ENCODE measurements at regions not wholly inside any gene's neighbourhood (a gene's known extent, or its start where the extent isn't known, plus 50 kb on each side); places are given as distances from the start of the nearest gene placed in this dataset.

- Histone ChIP-seq H3K9me3 (ENCODE audit: low read depth, low read length) (no peaks in the 10 kb centered on the region), H3K36me3 (ENCODE audit: insufficient read depth, low read length) (no peaks in the 10 kb centered on the region), H3K9ac (ENCODE audit: insufficient read length) (no peak overlapping the region), H3K27ac (no peak overlapping the region), H3K4me3 (no peak overlapping the region)
- no peak for DNase-seq (ENCODE audit: low read depth, low spot score)
- TF ChIP-seq POLR2AphosphoS5 (IDR thresholded peaks at IDR 0.05; ENCODE audit: borderline replicate concordance, low read depth, low read length) = no peak
- TF ChIP-seq FOXP2 (optimal IDR thresholded peaks at IDR 0.05; ENCODE audit: control extremely low read depth, extremely low read length, insufficient read depth) = no peak
- no peak for TF ChIP-seq EZH2 (IDR thresholded peaks at IDR 0.05)
Measured at GRCh38 chr12:66960006-66960405, 281.1 kb upstream of the GRIP1 start.

GRCh38 chr12:66960704-66961690 is 282.1 kb upstream of the GRIP1 start:
- Histone ChIP-seq H3K27ac (no peak overlapping the region), H3K9me3 (ENCODE audit: low read depth, low read length) (no peaks in the 10 kb centered on the region)
- TF ChIP-seq FOXP2 (optimal IDR thresholded peaks at IDR 0.05; ENCODE audit: control extremely low read depth, extremely low read length, insufficient read depth) = no peak
- no peak for TF ChIP-seq POLR2AphosphoS5 (IDR thresholded peaks at IDR 0.05; ENCODE audit: borderline replicate concordance, low read depth, low read length)
- TF ChIP-seq EZH2 (IDR thresholded peaks at IDR 0.05) = no peak

DNA sequence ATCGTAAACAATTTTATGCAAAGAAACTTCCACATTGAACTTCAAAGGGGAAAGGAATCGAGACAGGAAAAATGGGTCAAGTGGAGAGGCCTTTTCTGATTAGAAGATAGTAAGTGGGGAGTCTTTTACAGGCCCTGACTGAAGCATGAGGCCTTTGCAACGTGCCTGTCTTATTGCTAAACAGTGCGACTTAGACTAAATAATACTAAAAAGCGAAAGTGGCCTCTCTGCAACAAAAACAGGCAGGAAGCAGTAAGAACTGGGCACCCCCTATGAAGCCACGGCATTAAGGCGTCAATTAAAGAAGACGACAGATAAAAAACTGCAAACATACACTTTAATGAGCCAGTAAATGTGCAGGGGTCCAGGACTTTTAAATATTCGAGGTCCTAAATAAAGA is 283.4 kb upstream of the GRIP1 start:
- H3K36me3 ChIP-seq (ENCODE audit: insufficient read depth, low read length) = no peaks in the 10 kb centered on the region
- H3K4me3 ChIP-seq = no peak overlapping the region
- no peak for DNase-seq (ENCODE audit: low read depth, low spot score)
- TF ChIP-seq EZH2 (IDR thresholded peaks at IDR 0.05) (no peak), FOXP2 (optimal IDR thresholded peaks at IDR 0.05; ENCODE audit: control extremely low read depth, extremely low read length, insufficient read depth) (no peak), POLR2AphosphoS5 (IDR thresholded peaks at IDR 0.05; ENCODE audit: borderline replicate concordance, low read depth, low read length) (no peak)
- H3K27ac ChIP-seq = no peak overlapping the region
- H3K9ac ChIP-seq (ENCODE audit: insufficient read length) = no peak overlapping the region
- H3K9me3 ChIP-seq (ENCODE audit: low read depth, low read length) = no peaks in the 10 kb centered on the region

More at GRCh38 chr12:66960704-66961690, 282.1 kb upstream of the GRIP1 start:
- Histone ChIP-seq H3K9ac (ENCODE audit: insufficient read length) (no peak overlapping the region), H3K36me3 (ENCODE audit: insufficient read depth, low read length) (no peaks in the 10 kb centered on the region), H3K4me3 (no peak overlapping the region)
- no peak for DNase-seq (ENCODE audit: low read depth, low spot score)

GRCh38 chr12:66963901-66964300 is 285.0 kb upstream of the GRIP1 start:
- no peak overlapping the region for H3K9ac ChIP-seq (ENCODE audit: insufficient read length)
- DNase-seq (ENCODE audit: low read depth, low spot score) = no peak
- no peak overlapping the region for H3K4me3 ChIP-seq
- no peak overlapping the region for H3K27ac ChIP-seq
- TF ChIP-seq POLR2AphosphoS5 (IDR thresholded peaks at IDR 0.05; ENCODE audit: borderline replicate concordance, low read depth, low read length) (no peak), EZH2 (IDR thresholded peaks at IDR 0.05) (no peak), FOXP2 (optimal IDR thresholded peaks at IDR 0.05; ENCODE audit: control extremely low read depth, extremely low read length, insufficient read depth) (no peak)
- no peaks in the 10 kb centered on the region for H3K9me3 ChIP-seq (ENCODE audit: low read depth, low read length)
- H3K36me3 ChIP-seq (ENCODE audit: insufficient read depth, low read length) = no peaks in the 10 kb centered on the region

GRCh38 chr12:66964629-66965028 is 285.8 kb upstream of the GRIP1 start:
- no peak overlapping the region for H3K9ac ChIP-seq (ENCODE audit: insufficient read length)
- H3K36me3 ChIP-seq (ENCODE audit: insufficient read depth, low read length) = no peaks in the 10 kb centered on the region
- TF ChIP-seq POLR2AphosphoS5 (IDR thresholded peaks at IDR 0.05; ENCODE audit: borderline replicate concordance, low read depth, low read length) = no peak
- TF ChIP-seq EZH2 (IDR thresholded peaks at IDR 0.05) = no peak
- TF ChIP-seq FOXP2 (optimal IDR thresholded peaks at IDR 0.05; ENCODE audit: control extremely low read depth, extremely low read length, insufficient read depth) = no peak
- no peak overlapping the region for H3K27ac ChIP-seq
- no peak overlapping the region for H3K4me3 ChIP-seq
- DNase-seq (ENCODE audit: low read depth, low spot score) = no peak
- H3K9me3 ChIP-seq (ENCODE audit: low read depth, low read length) = no peaks in the 10 kb centered on the region

GRCh38 chr12:66965621-66966020 is 286.7 kb upstream of the GRIP1 start:
- H3K4me3 ChIP-seq = no peak overlapping the region
- DNase-seq (ENCODE audit: low read depth, low spot score) = no peak
- TF ChIP-seq FOXP2 (optimal IDR thresholded peaks at IDR 0.05; ENCODE audit: control extremely low read depth, extremely low read length, insufficient read depth) (no peak), EZH2 (IDR thresholded peaks at IDR 0.05) (no peak), POLR2AphosphoS5 (IDR thresholded peaks at IDR 0.05; ENCODE audit: borderline replicate concordance, low read depth, low read length) (no peak)
- no peak overlapping the region for H3K9ac ChIP-seq (ENCODE audit: insufficient read length)
- H3K36me3 ChIP-seq (ENCODE audit: insufficient read depth, low read length) = no peaks in the 10 kb centered on the region
- H3K9me3 ChIP-seq (ENCODE audit: low read depth, low read length) = no peaks in the 10 kb centered on the region
- no peak overlapping the region for H3K27ac ChIP-seq

GRCh38 chr12:66971816-66972215 is 292.9 kb upstream of the GRIP1 start:
- H3K9ac ChIP-seq (ENCODE audit: insufficient read length) = no peak overlapping the region
- no peak for TF ChIP-seq POLR2AphosphoS5 (IDR thresholded peaks at IDR 0.05; ENCODE audit: borderline replicate concordance, low read depth, low read length)
- TF ChIP-seq EZH2 (IDR thresholded peaks at IDR 0.05) = no peak
- no peak for TF ChIP-seq FOXP2 (optimal IDR thresholded peaks at IDR 0.05; ENCODE audit: control extremely low read depth, extremely low read length, insufficient read depth)
- no peaks in the 10 kb centered on the region for H3K36me3 ChIP-seq (ENCODE audit: insufficient read depth, low read length)
- DNase-seq (ENCODE audit: low read depth, low spot score) = peak; percentile 1
- no peak overlapping the region for H3K27ac ChIP-seq
- H3K4me3 ChIP-seq = no peak overlapping the region
- H3K9me3 ChIP-seq (ENCODE audit: low read depth, low read length) = no peaks in the 10 kb centered on the region

- TF ChIP-seq POLR2AphosphoS5 (IDR thresholded peaks at IDR 0.05; ENCODE audit: borderline replicate concordance, low read depth, low read length) (no peak), FOXP2 (optimal IDR thresholded peaks at IDR 0.05; ENCODE audit: control extremely low read depth, extremely low read length, insufficient read depth) (no peak), EZH2 (IDR thresholded peaks at IDR 0.05) (no peak)
- no peaks in the 10 kb centered on the region for H3K36me3 ChIP-seq (ENCODE audit: insufficient read depth, low read length)
- H3K9me3 ChIP-seq (ENCODE audit: low read depth, low read length) = no peaks in the 10 kb centered on the region
- H3K4me3 ChIP-seq = no peak overlapping the region
- H3K27ac ChIP-seq = no peak overlapping the region
- no peak for DNase-seq (ENCODE audit: low read depth, low spot score)
- no peak overlapping the region for H3K9ac ChIP-seq (ENCODE audit: insufficient read length)
Measured at GRCh38 chr12:66976526-66976925, 292.6 kb upstream of the CAND1 start.

Data from SK-N-MC (cell line).